ENCODE measurements at regions not wholly inside any gene's neighbourhood (a gene's known extent, or its start where the extent isn't known, plus 50 kb on each side); places are given as distances from the start of the nearest gene placed in this dataset.

GRCh38 chr7:137127058-137127457, 216.5 kb downstream of the PTN start:
- Mint-ChIP-seq H3K9me3 (no peaks in the 10 kb centered on the region), H3K27me3 (ENCODE audit: insufficient read depth, low read depth, poor library complexity) (peaks cover 3% of the 10 kb centered on the region), H3K36me3 (ENCODE audit: low read depth) (no peaks in the 10 kb centered on the region), H3K4me1 (no peaks in the 10 kb centered on the region), H3K27ac (no peak overlapping the region), H3K4me3 (no peak overlapping the region)
- DNase-seq (ENCODE audit: low spot score) (no peak), ATAC-seq (no peak)
- H3K9me2 ChIP-seq (ENCODE audit: insufficient read depth), result no peaks in the 10 kb centered on the region
- no peak overlapping the region for H3K4me2 ChIP-seq
- H3K4me1 ChIP-seq (ENCODE audit: insufficient read depth), result no peaks in the 10 kb centered on the region
- H3F3A ChIP-seq (replicated peaks; ENCODE audit: low read depth), result no peaks in the 10 kb centered on the region
- H3K36me3 ChIP-seq (ENCODE audit: insufficient read depth), result no peaks in the 10 kb centered on the region
- H3K27ac ChIP-seq (ENCODE audit: low read depth), result no peak overlapping the region
- no peak overlapping the region for H2AFZ ChIP-seq
- no peaks in the 10 kb centered on the region for H3K79me2 ChIP-seq (replicated peaks; ENCODE audit: insufficient read depth)
- no peak overlapping the region for H3K4me3 ChIP-seq
- TF ChIP-seq ETS1 (IDR thresholded peaks at IDR 0.05), result no peak
- TF ChIP-seq ZNF114 (CRISPR knock-in tag; IDR thresholded peaks at IDR 0.05), result no peak
- TF ChIP-seq STAT1 (IDR thresholded peaks at IDR 0.05; ENCODE audit: unreplicated experiment), result no peak
- TF ChIP-seq ZNF331 (CRISPR knock-in tag; IDR thresholded peaks at IDR 0.05; ENCODE audit: low read depth), result no peak
- no peak for TF ChIP-seq CREB1 (CRISPR knock-in tag; IDR thresholded peaks at IDR 0.05; ENCODE audit: low read depth)
- TF ChIP-seq NANOG (IDR thresholded peaks at IDR 0.05; ENCODE audit: borderline replicate concordance), result no peak
- TF ChIP-seq EZH2 (IDR thresholded peaks at IDR 0.05; ENCODE audit: low read depth, unreplicated experiment), result no peak
- TF ChIP-seq JUNB (IDR thresholded peaks at IDR 0.05; ENCODE audit: unreplicated experiment), result no peak
- TF ChIP-seq, protein P1, sequence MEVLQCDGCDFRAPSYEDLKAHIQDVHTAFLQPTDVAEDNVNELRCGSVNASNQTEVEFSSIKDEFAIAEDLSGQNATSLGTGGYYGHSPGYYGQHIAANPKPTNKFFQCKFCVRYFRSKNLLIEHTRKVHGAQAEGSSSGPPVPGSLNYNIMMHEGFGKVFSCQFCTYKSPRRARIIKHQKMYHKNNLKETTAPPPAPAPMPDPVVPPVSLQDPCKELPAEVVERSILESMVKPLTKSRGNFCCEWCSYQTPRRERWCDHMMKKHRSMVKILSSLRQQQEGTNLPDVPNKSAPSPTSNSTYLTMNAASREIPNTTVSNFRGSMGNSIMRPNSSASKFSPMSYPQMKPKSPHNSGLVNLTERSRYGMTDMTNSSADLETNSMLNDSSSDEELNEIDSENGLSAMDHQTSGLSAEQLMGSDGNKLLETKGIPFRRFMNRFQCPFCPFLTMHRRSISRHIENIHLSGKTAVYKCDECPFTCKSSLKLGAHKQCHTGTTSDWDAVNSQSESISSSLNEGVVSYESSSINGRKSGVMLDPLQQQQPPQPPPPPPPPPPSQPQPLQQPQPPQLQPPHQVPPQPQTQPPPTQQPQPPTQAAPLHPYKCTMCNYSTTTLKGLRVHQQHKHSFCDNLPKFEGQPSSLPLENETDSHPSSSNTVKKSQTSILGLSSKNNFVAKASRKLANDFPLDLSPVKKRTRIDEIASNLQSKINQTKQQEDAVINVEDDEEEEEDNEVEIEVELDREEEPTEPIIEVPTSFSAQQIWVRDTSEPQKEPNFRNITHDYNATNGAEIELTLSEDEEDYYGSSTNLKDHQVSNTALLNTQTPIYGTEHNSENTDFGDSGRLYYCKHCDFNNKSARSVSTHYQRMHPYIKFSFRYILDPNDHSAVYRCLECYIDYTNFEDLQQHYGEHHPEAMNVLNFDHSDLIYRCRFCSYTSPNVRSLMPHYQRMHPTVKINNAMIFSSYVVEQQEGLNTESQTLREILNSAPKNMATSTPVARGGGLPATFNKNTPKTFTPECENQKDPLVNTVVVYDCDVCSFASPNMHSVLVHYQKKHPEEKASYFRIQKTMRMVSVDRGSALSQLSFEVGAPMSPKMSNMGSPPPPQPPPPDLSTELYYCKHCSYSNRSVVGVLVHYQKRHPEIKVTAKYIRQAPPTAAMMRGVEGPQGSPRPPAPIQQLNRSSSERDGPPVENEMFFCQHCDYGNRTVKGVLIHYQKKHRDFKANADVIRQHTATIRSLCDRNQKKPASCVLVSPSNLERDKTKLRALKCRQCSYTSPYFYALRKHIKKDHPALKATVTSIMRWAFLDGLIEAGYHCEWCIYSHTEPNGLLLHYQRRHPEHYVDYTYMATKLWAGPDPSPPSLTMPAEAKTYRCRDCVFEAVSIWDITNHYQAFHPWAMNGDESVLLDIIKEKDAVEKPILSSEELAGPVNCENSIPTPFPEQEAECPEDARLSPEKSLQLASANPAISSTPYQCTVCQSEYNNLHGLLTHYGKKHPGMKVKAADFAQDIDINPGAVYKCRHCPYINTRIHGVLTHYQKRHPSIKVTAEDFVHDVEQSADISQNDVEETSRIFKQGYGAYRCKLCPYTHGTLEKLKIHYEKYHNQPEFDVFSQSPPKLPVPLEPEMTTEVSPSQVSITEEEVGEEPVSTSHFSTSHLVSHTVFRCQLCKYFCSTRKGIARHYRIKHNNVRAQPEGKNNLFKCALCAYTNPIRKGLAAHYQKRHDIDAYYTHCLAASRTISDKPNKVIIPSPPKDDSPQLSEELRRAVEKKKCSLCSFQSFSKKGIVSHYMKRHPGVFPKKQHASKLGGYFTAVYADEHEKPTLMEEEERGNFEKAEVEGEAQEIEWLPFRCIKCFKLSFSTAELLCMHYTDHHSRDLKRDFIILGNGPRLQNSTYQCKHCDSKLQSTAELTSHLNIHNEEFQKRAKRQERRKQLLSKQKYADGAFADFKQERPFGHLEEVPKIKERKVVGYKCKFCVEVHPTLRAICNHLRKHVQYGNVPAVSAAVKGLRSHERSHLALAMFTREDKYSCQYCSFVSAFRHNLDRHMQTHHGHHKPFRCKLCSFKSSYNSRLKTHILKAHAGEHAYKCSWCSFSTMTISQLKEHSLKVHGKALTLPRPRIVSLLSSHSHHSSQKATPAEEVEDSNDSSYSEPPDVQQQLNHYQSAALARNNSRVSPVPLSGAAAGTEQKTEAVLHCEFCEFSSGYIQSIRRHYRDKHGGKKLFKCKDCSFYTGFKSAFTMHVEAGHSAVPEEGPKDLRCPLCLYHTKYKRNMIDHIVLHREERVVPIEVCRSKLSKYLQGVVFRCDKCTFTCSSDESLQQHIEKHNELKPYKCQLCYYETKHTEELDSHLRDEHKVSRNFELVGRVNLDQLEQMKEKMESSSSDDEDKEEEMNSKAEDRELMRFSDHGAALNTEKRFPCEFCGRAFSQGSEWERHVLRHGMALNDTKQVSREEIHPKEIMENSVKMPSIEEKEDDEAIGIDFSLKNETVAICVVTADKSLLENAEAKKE (CRISPR knock-in tag; IDR thresholded peaks at IDR 0.05), result no peak
- H4K20me1 ChIP-seq (replicated peaks; ENCODE audit: insufficient read depth), result no peaks in the 10 kb centered on the region
- H3K27me3 ChIP-seq (ENCODE audit: insufficient read depth), result no peaks in the 10 kb centered on the region
